GM19238 (cell line): ENCODE measurements at regions not wholly inside any gene's neighbourhood (a gene's known extent, or its start where the extent isn't known, plus 50 kb on each side); places are given as distances from the start of the nearest gene placed in this dataset.

Experiments
- DNase-seq: peaks from one replicate; pipeline ENCODE4 v3.0.0; 2011; ENCODE audit warnings: low spot score; ENCODE audit not compliant: insufficient read length

DNA sequence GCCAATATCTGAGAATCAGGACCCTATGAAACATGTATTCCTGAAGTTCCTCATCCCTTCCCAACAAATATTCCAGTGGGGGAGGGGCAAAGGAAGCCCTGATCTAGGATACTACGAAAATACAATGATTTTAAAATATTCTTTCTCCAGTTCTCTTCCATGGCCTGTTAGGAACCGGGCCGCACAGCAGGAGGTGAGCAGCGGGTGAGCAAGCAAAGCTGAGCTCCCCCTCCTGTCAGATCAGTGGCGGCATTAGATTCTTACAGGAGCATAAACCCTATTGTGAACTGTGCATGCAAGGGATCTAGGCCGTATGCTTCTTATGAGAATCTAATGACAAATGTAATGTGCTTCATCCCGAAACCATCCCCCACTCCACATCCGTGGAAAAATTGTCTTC, 370.8 kb downstream of the WDR11 start:
- DNase-seq = no peak

DNA sequence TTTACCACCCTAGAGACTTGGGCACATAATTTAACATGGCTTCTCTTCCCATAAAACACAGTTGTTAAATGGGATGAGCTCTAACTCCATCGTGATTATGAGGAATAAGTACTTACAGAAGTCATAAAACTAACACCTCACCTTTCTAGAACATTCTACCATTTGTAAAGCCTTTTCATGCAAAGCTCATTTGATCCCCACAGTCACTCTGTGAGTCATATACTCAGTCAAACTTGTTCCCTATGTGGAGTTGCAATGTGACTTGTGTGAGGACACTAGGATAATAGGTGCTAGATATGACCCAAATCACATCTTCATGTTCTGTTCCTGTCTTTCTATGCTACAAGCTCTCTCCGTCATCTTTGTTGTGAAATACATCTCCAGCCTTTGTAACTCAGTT, 371.7 kb downstream of the WDR11 start:
- no peak for DNase-seq

DNA sequence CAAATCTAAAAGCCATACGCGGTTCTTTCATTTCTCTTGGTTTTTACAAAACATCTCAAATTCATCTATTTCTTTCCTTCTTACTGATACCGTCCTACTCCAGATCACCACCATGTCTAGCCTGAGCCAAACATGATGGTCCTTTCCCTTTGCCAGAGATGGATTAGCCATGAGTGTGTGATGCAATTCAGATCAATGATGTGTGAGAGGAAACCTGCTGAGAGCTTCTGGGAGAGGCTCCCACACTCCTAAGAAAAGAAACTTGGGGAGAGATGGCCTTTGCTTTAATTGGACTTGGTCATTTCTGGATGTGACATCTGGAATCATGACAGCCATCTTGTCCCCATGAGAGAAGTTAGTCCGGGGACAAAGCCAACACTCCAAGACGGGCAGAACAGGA, 367.2 kb downstream of the FGFR2 start:
- no peak for DNase-seq

DNA sequence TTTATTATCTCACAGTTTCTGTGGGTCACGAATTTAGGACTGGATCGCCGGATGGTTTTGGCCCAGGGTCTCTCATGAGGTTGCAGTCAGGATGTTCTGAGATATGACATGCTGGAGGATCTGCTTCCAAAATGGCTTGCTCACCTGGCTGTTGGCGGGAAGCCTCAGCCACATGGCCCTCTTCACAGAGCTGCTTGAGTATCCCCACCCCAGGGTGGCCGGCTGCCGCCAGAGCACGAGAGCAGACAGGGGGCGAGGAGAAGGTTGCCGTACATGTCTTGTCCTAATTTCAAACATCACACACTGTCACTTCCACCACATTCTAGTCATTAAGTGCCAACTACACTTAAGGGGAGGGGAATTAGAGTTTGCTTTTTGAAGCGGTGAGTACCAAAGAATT, 365.8 kb downstream of the FGFR2 start:
- DNase-seq = no peak

DNA sequence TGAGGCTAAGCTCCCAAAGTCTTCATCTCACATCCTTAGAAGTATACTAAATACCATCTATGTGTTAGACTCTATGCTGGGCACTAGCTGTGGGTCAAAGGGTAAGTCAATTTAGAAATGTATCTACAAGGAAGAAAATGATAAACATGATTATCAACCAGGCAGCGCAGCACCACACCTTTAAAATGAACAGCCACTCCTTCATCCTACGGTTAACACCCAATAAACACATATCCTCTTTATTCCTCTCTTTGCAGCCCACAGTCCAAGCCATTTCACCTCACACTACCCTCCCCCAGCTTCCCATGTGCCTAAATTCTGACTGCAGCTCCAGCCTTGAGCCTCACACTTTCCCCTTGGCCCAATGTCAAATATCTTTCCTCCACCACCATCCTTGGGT, 362.6 kb downstream of the FGFR2 start:
- no peak for DNase-seq

DNA sequence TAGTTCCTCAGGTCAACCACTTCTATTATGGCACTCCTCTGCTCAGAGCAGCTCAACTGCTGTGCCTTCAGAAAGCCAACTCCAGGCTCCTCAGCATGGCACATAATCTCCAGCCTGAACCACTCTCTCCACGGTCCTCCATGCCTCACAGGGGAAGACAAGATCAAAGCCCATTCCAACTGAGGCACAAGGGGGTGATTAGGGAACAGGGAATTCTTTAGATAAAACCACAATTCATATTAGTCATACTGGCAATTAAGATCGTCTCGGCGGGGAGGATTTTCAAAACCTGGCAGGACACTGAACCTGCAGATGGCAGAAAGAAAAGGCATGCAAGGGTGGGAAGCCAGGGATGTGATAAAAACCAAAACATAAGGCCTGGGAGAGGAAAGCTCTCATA, 361.6 kb downstream of the FGFR2 start:
- DNase-seq = no peak

DNA sequence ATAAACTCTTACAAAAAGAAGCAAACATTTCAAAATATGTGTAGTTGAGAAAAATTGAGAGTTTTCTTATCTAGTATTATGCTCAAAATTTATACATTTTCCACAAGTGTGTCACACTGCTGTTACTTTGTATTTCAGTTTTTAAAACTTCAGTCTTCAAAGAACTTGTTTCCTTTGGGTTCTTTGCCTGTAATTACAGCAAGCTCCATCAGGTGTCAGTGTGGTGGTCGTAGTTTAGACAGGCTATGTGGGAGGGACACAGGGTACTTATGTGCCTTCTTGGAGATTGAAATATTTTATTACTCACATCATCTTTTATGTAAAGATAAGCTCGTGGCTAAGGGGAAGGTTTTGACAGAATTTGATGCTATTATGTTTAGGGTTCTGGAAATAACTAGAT, 360.5 kb downstream of the FGFR2 start:
- DNase-seq = no peak

DNA sequence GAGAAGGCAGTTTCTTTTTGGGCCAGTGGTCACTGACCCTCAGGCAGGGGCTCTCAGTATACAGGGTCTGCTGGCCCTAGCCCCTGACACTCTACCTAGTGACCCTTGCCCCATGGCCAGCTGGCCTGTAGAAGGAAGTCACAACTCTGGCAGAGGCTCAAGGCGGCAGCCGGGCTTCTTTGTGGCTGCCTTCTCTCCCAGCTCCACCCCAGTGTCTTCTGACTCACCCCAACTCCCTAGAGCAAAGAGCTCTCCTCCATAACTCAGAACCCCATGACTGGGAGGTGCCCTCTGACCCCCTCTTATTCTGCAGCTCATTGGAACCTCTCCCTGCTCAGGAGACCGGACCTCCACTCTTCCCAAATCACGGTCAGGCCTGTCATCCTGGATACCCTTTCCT, 358.2 kb downstream of the FGFR2 start:
- DNase-seq = no peak

DNA sequence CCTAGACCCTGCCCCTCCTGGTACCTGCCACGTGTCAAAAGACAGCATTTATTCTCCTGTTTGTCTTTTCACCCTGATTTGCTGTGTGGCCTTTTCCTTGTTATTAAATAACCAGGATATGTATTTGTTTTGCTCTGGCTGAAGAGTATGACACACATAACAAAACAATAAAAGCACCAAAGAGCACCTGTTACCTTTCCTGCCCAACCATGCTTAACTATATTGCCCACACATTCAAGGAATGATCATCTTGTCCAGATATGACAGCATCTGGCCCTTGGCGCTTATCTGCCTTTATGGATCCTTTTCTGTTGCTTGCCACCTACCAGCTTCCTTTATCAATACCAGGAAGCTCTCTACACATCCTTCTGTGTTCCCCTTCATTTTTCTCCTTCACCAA, 357.7 kb downstream of the FGFR2 start:
- DNase-seq = no peak

DNA sequence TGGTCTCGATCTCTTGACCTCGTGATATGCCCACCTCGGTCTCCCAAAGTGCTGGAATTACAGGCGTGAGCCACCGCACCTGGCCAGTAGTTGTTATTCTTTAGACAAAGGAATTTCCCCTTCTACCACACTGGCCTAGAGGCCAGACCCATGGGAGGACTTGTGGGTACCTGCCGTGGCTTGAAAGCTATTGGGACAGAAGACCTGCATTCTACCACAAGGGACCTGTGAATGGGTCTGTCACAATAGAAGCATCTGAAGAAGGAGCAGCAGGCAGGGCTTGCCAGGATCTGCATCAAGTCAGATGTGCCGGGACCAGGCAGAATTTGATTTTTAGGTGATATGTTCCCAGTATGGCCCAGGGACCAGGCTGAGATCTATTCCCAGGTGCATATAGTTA, 356.9 kb downstream of the FGFR2 start:
- no peak for DNase-seq

DNA sequence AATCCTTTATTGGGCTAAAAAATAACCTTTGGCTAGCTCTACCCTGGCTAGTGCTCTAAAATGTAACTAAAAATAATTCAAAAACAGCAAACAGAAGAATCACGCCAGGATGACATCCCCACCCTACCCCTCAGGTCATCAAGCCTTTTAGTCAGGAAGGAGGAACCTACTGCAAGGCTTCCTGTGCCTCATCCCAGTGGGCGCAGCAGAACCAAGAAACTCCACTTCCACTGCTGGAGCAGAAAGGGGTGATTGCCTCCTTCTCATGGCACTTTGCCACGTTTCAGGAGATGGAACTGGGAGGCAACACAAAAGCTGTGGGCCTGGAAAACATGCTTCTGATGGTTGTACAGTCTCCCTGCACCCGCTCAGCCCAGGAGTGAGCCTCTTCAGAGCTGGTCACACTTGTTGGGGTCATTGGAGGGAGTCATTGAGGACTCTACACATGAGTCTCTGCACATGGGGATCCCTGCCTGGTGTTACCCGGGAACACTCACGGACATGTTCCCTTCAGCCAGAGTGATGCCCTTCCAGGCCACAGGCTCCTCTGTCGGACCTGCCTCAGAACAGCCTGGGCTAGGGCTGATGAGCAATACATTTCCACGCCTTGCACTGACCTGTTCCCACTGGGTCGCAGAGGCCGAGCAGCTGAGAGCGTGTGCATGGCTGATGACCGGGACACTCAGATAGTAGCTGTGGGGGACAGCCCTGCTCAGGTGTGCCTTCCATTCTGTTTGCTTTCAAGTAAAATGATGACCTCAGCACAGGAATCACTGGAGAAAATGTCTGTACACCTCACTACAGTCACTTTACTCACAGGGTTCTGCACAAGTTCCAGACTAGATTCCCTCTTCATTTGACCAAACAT, 355.3 kb downstream of the FGFR2 start:
- no peak for DNase-seq

DNA sequence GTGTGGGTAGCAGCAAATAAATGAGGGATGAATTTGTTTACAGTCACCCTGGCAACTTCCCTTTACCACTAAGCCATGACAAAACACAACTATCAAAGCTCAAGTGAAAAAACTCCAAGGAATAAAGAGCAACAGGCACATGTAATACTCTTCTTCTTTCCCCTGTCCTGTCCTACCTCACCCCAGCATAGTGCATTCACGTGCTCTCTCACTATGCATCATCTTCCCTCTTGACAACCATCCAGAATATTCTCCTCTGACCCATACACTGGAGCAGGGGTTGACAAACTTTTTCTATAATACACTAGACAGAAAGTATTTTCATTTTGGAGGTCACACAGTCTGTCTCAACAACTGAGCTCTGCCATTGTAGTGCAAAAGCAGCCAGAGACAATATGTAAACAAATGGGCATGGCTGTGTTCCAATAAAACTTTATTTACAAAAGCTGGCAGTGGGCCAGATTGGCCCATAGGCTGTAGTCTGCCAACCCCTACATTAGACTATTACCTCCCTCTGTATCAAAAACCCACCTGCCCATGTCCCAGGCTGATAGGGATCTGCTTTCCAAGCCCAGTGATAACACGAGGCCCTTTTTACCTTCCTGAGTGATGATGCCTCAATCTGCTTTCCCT, 354.5 kb downstream of the FGFR2 start:
- no peak for DNase-seq

DNA sequence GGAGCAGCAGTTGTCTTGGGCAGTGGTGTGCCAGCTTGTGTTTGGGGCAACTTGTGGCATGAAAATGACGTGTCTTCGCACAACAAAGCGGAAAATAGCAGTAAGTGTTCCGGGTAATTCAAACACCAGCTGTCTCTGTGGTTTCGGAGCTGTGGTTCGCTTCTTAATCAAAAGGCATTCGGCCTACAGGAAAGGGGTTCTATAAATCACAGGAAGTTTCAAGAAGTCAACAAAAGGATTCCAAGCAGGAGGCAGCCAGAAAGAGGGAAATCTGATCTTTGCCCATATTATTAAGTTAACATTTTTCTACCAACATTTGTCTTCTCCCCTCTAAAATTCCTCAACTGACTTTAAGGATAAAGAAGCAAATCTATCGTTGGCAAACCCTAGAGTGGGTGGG, 353.4 kb downstream of the FGFR2 start:
- no peak for DNase-seq

DNA sequence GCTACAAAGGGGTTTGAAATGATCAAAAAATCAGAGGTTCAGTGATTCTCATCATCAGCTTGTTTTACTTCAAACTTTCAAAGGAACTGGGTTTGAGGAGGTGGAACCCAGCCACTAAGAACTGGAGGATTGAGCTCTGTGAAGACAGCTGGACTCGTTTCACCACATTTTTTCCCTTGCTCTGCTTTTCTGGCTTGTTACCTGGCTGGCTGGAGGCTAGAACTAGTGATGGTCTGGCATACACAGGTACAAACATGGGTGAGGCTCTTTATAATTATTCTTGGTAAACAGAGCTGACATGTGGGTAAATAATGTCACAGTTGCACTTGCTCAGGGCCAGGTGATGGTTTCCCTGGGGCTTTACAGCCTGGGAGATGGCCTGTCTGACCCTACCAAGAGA, 352.5 kb downstream of the FGFR2 start:
- DNase-seq = no peak

DNA sequence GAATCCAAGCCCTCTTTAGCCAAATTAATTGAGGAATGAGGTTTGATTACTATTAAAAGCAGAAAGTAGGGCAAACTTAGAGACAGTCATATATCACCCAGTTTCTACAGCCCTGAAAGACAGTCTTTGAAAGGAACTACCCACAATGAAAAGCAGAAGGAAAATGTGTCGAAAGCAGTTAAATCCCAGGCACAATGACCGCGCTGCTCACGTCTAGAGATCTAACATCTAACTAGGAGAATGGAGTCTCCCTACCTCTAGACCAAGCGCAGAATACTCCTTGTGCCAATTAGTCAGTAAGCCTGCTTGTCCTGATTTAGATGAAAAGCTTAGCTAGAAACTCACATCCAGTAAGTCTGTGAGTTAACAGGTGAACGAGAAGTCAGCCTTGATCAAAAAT, 350.0 kb downstream of the FGFR2 start:
- no peak for DNase-seq

DNA sequence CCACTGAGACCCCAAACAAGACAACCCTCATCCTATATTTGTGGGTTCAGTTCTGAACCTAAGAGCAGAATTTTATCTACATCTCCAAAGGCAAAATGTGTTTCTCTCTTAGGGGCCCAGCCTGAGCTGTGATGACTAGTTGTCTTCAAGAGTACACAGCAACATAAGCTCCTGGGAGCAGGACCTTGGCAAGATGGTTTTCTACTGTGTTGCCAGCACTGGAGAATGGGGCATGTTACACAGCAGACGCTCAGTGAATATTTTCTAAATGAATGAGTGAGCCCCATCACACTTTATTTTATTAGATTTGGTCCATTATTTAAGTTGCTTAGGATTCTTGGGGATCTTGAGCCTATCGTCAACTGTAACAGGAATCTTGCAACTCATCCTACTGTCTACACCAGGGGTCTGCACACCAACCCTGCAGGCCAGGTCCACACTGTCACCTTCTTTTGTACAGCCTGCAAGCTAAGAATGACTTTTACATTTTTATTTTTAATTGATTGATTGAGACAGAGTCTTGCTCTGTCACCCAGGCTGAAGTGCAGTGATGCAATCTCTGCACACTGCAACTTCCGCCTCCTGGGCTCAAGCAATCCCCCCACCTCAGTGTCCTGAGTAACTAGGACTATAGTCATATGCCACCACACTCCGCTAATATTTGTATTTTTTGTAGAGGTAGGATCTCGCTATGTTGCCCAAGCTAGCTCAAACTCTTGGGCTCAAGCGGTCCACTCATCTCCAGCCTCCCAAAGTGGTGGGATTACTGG, 347.1 kb downstream of the FGFR2 start:
- no peak for DNase-seq

DNA sequence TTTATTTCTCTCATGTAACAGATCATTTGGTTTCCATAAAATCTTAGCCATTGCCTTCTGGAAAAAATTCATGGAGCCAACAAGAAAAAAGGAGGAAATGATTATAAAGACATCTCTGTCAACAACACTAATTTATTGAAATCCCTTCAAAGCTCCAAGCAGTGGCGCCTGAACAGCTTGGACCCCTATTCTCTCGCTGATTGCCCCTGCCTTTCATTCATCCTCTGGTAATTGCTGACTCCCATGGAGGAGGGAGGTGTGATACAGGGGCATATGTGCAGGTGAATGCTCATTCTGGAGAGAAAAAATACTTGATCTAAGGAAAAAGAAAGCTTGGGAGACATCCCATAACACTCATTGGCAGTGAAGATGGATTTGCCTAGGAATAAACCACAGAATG, 345.5 kb downstream of the FGFR2 start:
- no peak for DNase-seq

DNA sequence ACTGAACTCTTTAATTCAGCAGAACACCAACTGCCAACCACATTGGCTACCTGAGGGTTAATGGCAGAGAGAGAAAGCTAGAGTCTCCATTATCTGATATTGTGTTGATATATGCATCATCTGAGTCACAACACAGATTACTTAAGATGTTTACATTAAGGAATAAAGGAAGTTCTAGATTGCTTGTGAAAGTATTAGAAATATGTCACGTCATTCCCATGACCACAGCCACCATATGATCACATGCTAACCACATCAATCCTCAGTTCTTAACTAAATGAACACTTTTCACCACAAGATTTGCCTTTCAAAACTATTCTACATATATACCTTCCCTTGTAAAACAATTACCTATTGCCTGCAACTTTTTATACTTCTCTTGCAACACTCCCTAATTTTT, 337.9 kb downstream of the FGFR2 start:
- DNase-seq = no peak

DNA sequence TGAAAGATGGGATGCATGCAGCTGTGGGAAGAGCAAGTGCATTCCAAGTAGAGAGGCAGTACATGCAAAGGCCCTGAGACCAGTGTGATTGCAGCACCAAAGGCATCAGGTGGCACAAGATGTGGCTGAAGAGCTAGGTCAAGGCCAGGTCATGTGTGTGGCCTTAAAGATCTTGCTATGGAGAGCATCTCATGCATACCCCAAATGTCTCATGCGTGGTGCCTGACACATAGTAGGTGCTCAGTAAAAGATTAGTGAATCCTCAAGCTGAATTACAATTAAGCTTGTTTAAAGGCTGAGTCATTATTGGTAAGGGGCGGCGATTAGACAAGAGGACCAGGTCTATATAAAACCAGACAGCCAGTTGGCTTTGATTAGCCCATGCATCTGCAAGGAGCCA, 336.6 kb downstream of the FGFR2 start:
- no peak for DNase-seq

DNA sequence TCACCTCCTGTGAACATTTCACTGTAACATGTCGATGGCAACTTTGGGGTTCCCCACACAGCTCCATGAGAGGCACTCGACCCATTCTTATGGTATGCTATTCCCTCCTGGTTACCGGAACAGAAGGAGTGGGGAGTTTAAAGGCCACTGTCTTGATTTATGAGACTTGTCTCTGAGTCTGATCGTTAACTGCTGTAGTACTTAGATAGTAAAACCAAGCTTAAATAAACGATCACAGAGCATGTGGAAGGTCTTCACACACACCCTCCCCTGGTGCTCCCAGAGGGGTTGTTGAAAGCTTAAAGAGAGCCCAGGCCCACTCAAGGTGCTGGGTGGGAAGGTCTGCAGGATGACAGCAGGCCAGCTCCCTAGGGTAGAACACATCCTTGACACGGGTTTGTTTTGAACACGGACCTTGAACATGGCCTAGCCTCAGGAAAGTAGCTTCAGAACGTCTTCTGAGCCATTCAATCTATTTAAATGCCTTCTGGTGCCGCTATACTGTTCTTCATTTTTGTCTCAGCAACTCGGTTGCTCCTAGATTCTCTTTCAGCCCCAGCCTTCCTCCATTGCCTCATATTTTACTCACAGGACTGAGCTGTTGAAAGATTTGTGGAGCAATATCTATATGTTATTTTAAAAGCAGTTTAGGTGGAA, 335.3 kb downstream of the FGFR2 start:
- DNase-seq = no peak

DNA sequence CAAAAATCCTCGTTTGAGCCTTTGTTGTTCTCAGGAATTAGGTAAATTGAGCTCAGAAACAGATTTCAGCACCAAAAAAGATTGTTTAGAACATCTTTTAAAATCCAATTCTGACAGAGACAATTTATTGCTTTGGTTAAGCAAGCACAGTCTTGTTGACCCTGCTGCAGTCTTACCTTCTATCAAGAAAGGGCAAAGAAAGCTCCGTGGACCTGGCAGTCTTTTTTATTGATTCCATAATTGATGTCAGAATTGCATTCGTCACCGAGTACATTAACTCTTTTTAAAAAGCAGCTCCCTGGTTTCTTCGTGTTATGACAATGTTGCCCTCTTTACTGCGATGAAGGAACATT, 334.8 kb downstream of the FGFR2 start:
- DNase-seq = no peak
